Fibroblast of the aortic adventitia (primary cell): ENCODE measurements at regions not wholly inside any gene's neighbourhood (a gene's known extent, or its start where the extent isn't known, plus 50 kb on each side); places are given as distances from the start of the nearest gene placed in this dataset.

Source experiments
- DNase-seq: peaks from one replicate; pipeline ENCODE4 v3.0.0-alpha.2; 2010; ENCODE audit warnings: low read depth
- H3K4me3 ChIP-seq: 2 replicates; pipeline ENCODE4 v1.5.1; 2011; ENCODE audit warnings: low read depth, mild to moderate bottlenecking, control low read depth, low read length, moderate library complexity
- CTCF ChIP-seq: IDR thresholded peaks from 2 replicates; pipeline ENCODE4 v1.5.1; 2011; ENCODE audit warnings: mild to moderate bottlenecking, low read length, control low read depth, inconsistent platforms; ENCODE audit not compliant: insufficient read depth

GRCh38 chr11:60625262-60625661, 74.2 kb upstream of the MS4A8 start:
- peak; percentile 19 for DNase-seq
- no peak overlapping the region for H3K4me3 ChIP-seq
- no peak for TF ChIP-seq CTCF

- no peak for DNase-seq
- no peak for TF ChIP-seq CTCF
- no peak overlapping the region for H3K4me3 ChIP-seq
Observed at GRCh38 chr11:60629399-60629798, 70.0 kb upstream of the MS4A8 start.

GRCh38 chr11:60631944-60632343, 67.5 kb upstream of the MS4A8 start:
- no peak for TF ChIP-seq CTCF
- no peak for DNase-seq
- H3K4me3 ChIP-seq, result no peak overlapping the region

GRCh38 chr11:60633645-60634044, 65.8 kb upstream of the MS4A8 start:
- H3K4me3 ChIP-seq, result no peak overlapping the region
- no peak for TF ChIP-seq CTCF
- no peak for DNase-seq

GRCh38 chr11:60634126-60634525, 65.3 kb upstream of the MS4A8 start:
- peak; percentile 9 for TF ChIP-seq CTCF
- no peak overlapping the region for H3K4me3 ChIP-seq
- no peak for DNase-seq

- no peak for TF ChIP-seq CTCF
- H3K4me3 ChIP-seq, result no peak overlapping the region
- DNase-seq, result no peak
Observed at GRCh38 chr11:60641940-60642339, 57.5 kb upstream of the MS4A8 start.

- H3K4me3 ChIP-seq, result no peak overlapping the region
- DNase-seq, result no peak
- TF ChIP-seq CTCF, result no peak
Observed at GRCh38 chr11:60647087-60647486, 52.3 kb upstream of the MS4A8 start.
